Thyroid gland (tissue), 4 donors: ENCODE measurements at regions not wholly inside any gene's neighbourhood (a gene's known extent, or its start where the extent isn't known, plus 50 kb on each side); places are given as distances from the start of the nearest gene placed in this dataset.

ENCODE experiments used
- DNase-seq, 2 donors: peaks; one replicate each; pipeline ENCODE4 v3.0.0-alpha.2; 2019
- H3K27ac ChIP-seq, 3 donors: fragments of 200-600 bp; sonication (generic); 1 replicate in 2 of 3; 2 replicates in 1 of 3; pipeline ENCODE4 v1.5.1; 2016 to 2019; ENCODE audit warnings: mild to moderate bottlenecking in 1 of 3, moderate library complexity in 1 of 3
- H3K27me3 ChIP-seq: fragments of 200-600 bp; sonication (generic); one replicate; pipeline ENCODE4 v1.5.1; 2019
- H3K36me3 ChIP-seq, 2 donors: fragments of 200-600 bp; sonication (generic); one replicate each; pipeline ENCODE4 v1.5.1; 2016 to 2019
- H3K4me1 ChIP-seq, 2 donors: fragments of 200-600 bp; sonication (generic); one replicate each; pipeline ENCODE4 v1.5.1; 2017 to 2019
- H3K4me3 ChIP-seq, 3 donors: fragments of 200-600 bp; sonication (generic); replicated peaks in 1 of 3; 1 replicate in 2 of 3; 2 replicates in 1 of 3; pipeline ENCODE4 v1.5.1; 2016; ENCODE audit warnings: mild to moderate bottlenecking in 1 of 3
- H3K9me3 ChIP-seq: fragments of 200-600 bp; sonication (generic); one replicate; pipeline ENCODE4 v1.5.1; 2017
- CTCF ChIP-seq, 6 experiments: fragments of 200-600 bp in 3 of 6; fragments of 450-650 bp in 3 of 6; sonication (generic) in 3 of 6; IDR thresholded peaks; one replicate each; pipeline ENCODE4 v1.5.1; 2016 to 2019; ENCODE audit warnings: antibody characterized with exemption in 6 of 6, mild to moderate bottlenecking in 2 of 6, inconsistent platforms in 1 of 6, moderate library complexity in 1 of 6
- POLR2A ChIP-seq, 2 donors: fragments of 450-650 bp; IDR thresholded peaks; one replicate each; pipeline ENCODE4 v1.6.1; 2017; ENCODE audit warnings: antibody characterized with exemption in 2 of 2, mild to moderate bottlenecking in 2 of 2, moderate library complexity in 1 of 2
- WGBS, 2 donors: methylation state at CpG; one replicate each; pipeline ENCODE4 v1.1.5; 2017; 5-methylcytosine and 5-hydroxymethylcytosine counted together
- intact Hi-C: fragments of 100-400 bp; cut with DNase I; formaldehyde crosslinking; loops from one replicate; pipeline ENCODE4 v1.15.1; 2023

GRCh38 chr6:144595266-144595665 lies 310.1 kb downstream of the UTRN start:
- H3K9me3 ChIP-seq: no peaks in the 10 kb centered on the region
- intact Hi-C loops: no loop called here
- H3K27me3 ChIP-seq: no peaks in the 10 kb centered on the region
- no peaks in the 10 kb centered on the region for H3K36me3 ChIP-seq
- H3K4me3 ChIP-seq: no peak overlapping the region
- 80 to 97% methylated on average over 3 of the region's 3 CpGs for WGBS, 2 donors
- peaks cover 0 to 4% of the 10 kb centered on the region in 2 donors for H3K4me1 ChIP-seq
- TF ChIP-seq CTCF (IDR thresholded peaks at IDR 0.05) (no peak), POLR2A (IDR thresholded peaks at IDR 0.05) (no peak)
- H3K27ac ChIP-seq: no peak overlapping the region
- DNase-seq: no peak

GRCh38 chr6:144597511-144597910 lies 312.4 kb downstream of the UTRN start:
- no peaks in the 10 kb centered on the region for H3K36me3 ChIP-seq
- no peaks in the 10 kb centered on the region for H3K27me3 ChIP-seq
- intact Hi-C loops: no loop called here
- no peak overlapping the region for H3K27ac ChIP-seq
- DNase-seq: no peak
- no peaks in the 10 kb centered on the region for H3K9me3 ChIP-seq
- no peak overlapping the region for H3K4me3 ChIP-seq
- peaks cover 0 to 4% of the 10 kb centered on the region in 2 donors for H3K4me1 ChIP-seq
- TF ChIP-seq CTCF (IDR thresholded peaks at IDR 0.05): no peak
- no peak for TF ChIP-seq POLR2A (IDR thresholded peaks at IDR 0.05)

- TF ChIP-seq CTCF (IDR thresholded peaks at IDR 0.05) (no peak), POLR2A (IDR thresholded peaks at IDR 0.05) (no peak)
- 98 to 100% methylated on average over 1 of the region's 1 CpG for WGBS, 2 donors
- Histone ChIP-seq H3K4me1 (peaks cover 0 to 3% of the 10 kb centered on the region in 2 donors), H3K27me3 (no peaks in the 10 kb centered on the region), H3K9me3 (no peaks in the 10 kb centered on the region), H3K27ac (no peak overlapping the region), H3K4me3 (no peak overlapping the region), H3K36me3 (no peaks in the 10 kb centered on the region)
- no peak for DNase-seq
- intact Hi-C loops: no loop called here
Measured at GRCh38 chr6:144599615-144600014, 314.5 kb downstream of the UTRN start.

- Histone ChIP-seq H3K9me3 (no peaks in the 10 kb centered on the region), H3K27ac (no peak overlapping the region), H3K27me3 (no peaks in the 10 kb centered on the region), H3K4me1 (no peaks in the 10 kb centered on the region), H3K4me3 (no peak overlapping the region), H3K36me3 (no peaks in the 10 kb centered on the region)
- intact Hi-C loops: no loop called here
- no peak for DNase-seq
- TF ChIP-seq CTCF (IDR thresholded peaks at IDR 0.05) (no peak), POLR2A (IDR thresholded peaks at IDR 0.05) (no peak)
- 96% methylated on average over 2 of the region's 2 CpGs for WGBS, 2 donors
Measured at GRCh38 chr6:144601221-144601620, 316.1 kb downstream of the UTRN start.

GRCh38 chr6:144602523-144603180 lies 317.5 kb downstream of the UTRN start:
- TF ChIP-seq CTCF (IDR thresholded peaks at IDR 0.05) (no peak), POLR2A (IDR thresholded peaks at IDR 0.05) (no peak)
- Histone ChIP-seq H3K4me1 (no peaks in the 10 kb centered on the region), H3K9me3 (no peaks in the 10 kb centered on the region), H3K27ac (no peak overlapping the region), H3K27me3 (no peaks in the 10 kb centered on the region), H3K4me3 (no peak overlapping the region), H3K36me3 (no peaks in the 10 kb centered on the region)
- no peak for DNase-seq
- WGBS, 2 donors: 94 to 98% methylated on average over 3 of the region's 3 CpGs
- intact Hi-C loops: no loop called here
